GM12874 (cell line): ENCODE measurements at regions not wholly inside any gene's neighbourhood (a gene's known extent, or its start where the extent isn't known, plus 50 kb on each side); places are given as distances from the start of the nearest gene placed in this dataset.

ENCODE experiments used
- TF ChIP-seq, protein P1 (sequence below): IDR thresholded peaks from 2 replicates; pipeline ENCODE4 v1.5.1; 2011; ENCODE audit warnings: low read depth, mild to moderate bottlenecking, control low read depth, low read length, moderate library complexity; ENCODE audit not compliant: insufficient read depth

- TF ChIP-seq, protein P1, sequence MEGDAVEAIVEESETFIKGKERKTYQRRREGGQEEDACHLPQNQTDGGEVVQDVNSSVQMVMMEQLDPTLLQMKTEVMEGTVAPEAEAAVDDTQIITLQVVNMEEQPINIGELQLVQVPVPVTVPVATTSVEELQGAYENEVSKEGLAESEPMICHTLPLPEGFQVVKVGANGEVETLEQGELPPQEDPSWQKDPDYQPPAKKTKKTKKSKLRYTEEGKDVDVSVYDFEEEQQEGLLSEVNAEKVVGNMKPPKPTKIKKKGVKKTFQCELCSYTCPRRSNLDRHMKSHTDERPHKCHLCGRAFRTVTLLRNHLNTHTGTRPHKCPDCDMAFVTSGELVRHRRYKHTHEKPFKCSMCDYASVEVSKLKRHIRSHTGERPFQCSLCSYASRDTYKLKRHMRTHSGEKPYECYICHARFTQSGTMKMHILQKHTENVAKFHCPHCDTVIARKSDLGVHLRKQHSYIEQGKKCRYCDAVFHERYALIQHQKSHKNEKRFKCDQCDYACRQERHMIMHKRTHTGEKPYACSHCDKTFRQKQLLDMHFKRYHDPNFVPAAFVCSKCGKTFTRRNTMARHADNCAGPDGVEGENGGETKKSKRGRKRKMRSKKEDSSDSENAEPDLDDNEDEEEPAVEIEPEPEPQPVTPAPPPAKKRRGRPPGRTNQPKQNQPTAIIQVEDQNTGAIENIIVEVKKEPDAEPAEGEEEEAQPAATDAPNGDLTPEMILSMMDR = no peak
Measured at GRCh38 chr4:187562345-187562744, 433.2 kb upstream of the ZFP42 start.

DNA sequence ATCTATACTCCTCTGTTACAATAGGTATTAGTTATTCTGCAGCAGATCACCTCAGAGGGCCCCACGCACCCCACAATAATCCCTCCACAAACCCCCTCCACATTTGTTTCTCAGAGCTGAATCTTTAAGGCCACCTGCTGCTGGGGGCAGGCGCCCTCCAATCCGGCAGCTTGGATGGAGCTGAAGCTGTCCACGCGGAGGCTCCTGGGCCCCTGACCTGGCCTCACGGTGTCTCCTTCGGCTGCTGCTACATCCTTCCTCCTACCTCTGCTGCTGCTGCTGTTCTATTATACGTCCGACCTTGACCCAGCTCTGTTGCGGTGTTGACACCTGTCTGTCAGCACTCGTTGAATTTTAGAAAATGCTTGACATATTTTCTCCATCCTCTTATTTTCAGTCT, 430.2 kb upstream of the ZFP42 start:
- TF ChIP-seq, protein P1 = no peak

GRCh38 chr4:187569871-187570270, 425.7 kb upstream of the ZFP42 start:
- TF ChIP-seq, protein P1 = no peak

DNA sequence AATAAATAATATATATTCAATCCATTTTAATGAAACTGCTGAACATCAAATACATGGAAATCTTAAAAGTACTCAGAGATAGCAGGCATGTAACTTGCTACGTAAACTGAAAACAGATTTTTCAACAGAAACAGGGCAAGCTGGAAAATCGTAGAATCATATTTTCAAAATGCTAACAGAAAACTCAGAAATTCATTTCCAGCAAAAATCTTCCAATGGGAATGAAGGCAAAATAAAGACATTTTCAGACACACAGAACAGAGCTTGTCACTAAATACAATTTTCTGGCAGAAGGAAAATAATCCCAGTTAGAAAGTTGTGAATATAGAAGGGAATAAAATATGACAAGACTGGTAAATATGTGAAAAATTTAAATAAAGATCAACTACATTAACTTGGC, 419.9 kb upstream of the ZFP42 start:
- TF ChIP-seq, protein P1 = no peak

GRCh38 chr4:187576751-187577150, 418.8 kb upstream of the ZFP42 start:
- TF ChIP-seq, protein P1 = no peak

- TF ChIP-seq, protein P1 = no peak
Measured at GRCh38 chr4:187577941-187578480, 417.6 kb upstream of the ZFP42 start.

DNA sequence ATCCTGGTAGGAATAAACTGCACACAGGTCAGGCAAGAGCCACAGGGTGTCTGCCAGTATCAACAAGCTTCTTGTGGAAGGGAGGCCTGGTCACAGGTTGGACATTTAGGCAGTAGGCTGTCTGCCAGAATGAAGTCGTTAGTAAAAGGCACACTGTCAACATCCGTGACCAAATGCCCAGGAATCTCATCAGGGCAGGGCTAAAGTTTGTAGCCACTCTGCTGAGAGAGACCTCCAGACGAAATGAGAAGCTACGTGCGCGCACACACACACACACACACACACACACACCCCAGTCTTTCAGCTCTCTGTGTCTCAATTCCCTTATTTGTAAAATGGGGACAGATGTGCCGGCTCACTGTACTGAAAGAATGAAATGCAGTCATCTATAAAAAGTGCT, 408.7 kb upstream of the ZFP42 start:
- TF ChIP-seq, protein P1 = no peak
